NCI-H1436 (cell line): ENCODE measurements at regions not wholly inside any gene's neighbourhood (a gene's known extent, or its start where the extent isn't known, plus 50 kb on each side); places are given as distances from the start of the nearest gene placed in this dataset.
A peak's percentile ranks its signal among the peaks of the same experiment; 100 is the strongest.
"Not testable (repeated sequence)": the region's sequence is repeated elsewhere in the genome, so short reads cannot be mapped to it uniquely, and the experiment has no call there.

ENCODE experiments used
- DNase-seq: peaks from one replicate; lab custom pipeline; 2025; lab: John Stamatoyannopoulos, UW

DNA sequence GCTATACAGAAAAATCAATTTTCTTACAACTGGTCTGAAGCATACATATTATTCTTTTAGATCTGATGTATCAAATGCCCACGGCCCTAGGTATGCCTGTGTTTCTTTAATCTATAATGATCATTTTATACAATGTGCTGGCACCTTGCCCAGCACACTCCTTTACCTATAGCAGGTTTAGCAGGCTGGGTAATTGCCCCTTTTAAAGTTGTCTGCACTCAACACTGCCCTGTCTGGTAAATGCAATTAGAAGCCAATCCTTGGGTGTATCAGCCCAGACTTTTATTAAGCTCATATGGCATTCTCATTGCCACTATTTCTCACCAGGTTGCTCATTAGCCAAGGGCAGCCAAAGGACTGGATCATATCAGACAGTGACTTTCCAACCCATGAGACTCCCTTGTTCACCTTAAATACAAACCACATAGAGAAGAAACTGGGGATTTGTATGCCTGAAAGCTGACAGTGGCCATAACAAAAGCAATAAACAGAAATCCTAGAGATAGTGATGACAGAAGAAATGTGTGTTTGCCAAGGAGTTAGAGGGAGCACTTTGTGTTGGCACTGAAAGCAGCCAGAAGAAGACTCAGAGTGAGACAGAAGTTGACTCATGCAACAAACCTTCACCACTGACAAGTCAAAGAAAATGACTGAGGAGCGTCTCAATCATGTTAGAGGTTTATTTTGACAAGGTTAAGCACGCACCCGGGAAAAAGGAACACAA lies 334.2 kb downstream of the SPATA31A7 start:
- not testable (repeated sequence) for DNase-seq

DNA sequence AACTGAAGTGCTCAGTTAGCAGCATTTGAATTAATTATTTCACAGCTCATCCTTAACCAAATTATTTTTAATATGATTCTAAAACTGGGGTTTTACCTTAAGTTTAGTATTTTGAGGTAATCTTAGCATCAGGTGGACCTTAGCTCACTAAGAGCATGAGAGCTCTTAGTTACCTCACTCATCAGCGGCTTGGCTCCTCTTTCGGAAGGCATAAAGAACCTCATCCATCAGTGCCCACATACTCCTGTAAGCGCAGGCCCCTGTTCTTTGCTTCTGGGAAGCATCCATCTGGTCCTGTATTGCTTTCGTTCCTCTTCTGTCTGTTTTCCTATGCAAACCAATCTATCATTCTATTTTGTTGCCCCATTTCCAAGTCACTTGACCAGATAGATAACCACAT lies 335.8 kb downstream of the SPATA31A7 start:
- not testable (repeated sequence) for DNase-seq

DNA sequence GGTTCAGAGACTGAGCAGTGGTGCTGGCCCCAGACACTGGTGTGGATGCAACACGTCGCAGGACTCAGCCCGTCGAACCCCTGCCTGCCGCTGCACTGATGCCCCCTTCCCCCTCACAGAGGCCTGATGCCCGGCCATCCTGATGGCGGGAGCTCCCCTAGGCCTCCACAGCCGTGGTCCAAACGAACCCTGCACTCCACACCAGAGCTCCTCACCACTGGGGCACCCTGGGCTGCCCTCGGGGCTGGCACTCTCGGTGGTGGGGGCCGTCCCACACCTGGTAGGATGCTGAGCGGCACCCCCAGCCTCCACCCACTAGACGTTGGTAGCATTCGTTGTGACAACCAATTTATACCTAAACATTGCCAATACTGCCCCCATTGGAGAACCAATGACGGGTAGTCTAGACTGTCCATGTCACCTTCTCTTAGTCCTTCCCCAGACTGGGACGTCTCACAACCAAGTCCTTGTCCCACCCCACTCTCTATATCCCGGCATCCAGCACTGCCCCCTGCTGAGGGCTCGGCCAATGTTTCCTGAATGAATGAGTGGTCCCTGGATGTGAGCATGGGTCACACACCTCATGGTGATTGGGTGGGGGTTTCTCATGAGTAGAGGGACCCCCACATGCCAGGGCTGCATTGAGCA lies 360.4 kb downstream of the SPATA31A7 start:
- not testable (repeated sequence) for DNase-seq

DNA sequence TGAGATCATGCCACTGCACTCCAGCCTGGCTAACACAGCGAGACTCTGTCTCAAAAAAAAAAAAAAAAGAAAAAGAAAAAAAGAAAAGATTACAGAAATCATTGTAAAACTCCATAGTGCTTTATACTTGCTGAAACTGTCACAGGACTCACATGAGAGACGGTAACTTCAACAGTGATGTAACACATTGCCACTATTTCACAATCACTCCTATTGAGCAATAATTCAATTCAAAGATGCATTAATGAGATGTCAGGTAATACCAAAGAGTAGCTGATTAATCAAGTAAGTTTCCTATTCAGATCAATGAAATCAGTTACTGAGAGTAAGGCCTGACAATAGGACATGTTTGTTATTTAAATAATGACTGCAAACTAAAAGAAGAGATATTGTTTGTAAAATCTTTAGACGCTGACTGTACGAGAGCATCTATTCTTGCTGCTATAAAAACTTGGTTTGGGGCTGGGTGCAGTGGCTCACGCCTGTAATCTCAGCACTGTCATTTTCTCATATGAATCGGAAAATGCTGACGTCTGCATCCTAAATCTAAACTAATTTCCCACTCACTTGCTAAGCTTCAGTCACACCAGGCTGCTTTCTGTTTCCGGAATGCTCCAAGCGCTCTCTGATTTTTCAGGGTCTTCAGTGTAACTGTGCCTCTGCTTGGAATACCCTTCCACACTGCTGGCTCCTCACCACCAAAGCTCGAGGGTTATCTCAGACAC lies 381.7 kb downstream of the SPATA31A7 start:
- not testable (repeated sequence) for DNase-seq

DNA sequence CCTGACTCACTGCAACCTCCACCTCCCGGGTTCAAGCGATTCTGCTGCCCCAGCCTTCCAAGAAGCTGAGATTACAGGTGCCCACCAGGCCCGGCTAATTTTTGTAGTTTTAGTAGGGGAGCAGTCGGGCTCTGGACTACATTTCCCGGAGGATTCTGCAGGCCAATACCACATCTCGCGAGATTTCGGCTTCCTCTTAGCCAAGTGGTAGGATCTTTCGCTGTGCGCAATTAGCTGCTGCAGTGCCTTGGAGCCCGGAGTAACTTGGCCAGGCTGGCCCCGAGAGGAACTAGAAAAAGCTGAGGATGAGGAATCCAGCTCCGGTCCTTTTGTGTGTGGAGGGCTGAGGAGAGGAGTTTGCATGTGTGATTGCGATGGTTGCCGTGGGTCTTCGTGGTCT lies 382.5 kb downstream of the SPATA31A7 start:
- peak; percentile 32 for DNase-seq

DNA sequence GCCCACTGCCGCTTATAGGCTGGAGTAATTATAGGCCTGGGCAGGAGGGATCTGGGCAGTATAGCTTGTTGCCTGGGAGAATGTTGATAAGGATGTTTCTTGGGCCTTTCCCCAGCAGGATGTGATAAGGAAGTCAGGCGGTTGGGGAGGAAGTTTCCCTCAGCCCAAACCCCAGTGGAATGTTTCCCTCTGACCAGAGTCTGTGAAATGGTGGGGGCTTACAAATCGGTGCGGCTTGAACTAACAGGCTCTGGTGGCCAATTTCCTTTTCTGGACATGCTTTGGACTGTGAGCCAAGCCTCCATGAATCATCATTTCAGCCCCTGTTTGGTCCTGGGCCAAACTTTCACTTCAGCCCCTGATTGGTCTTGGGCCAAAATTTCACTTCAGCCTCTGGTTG lies 383.6 kb downstream of the SPATA31A7 start:
- DNase-seq = not testable (repeated sequence)
